GM18870 (cell line): ENCODE measurements at regions not wholly inside any gene's neighbourhood (a gene's known extent, or its start where the extent isn't known, plus 50 kb on each side); places are given as distances from the start of the nearest gene placed in this dataset.
A peak's percentile ranks its signal among the peaks of the same experiment; 100 is the strongest.

Experiments used
- ATAC-seq: cut with Tn5 transposase; IDR thresholded peaks from one replicate; pipeline ENCODE4 v1.9.1; 2021; ENCODE audit warnings: moderate library complexity; ENCODE audit not compliant: unreplicated experiment

- ATAC-seq: no peak
Observed at GRCh38 chr3:56902468-56903160, 100.9 kb upstream of the ARHGEF3 start.

GRCh38 chr3:56900801-56901200, 99.1 kb upstream of the ARHGEF3 start:
- ATAC-seq: no peak

GRCh38 chr3:56899851-56900250, 98.1 kb upstream of the ARHGEF3 start:
- ATAC-seq: no peak

GRCh38 chr3:56899078-56899477, 97.3 kb upstream of the ARHGEF3 start:
- no peak for ATAC-seq

- ATAC-seq: no peak
Observed at GRCh38 chr3:56896357-56896756, 94.6 kb upstream of the ARHGEF3 start.

- ATAC-seq: peak; percentile 58
Observed at GRCh38 chr3:56894881-56895431, 93.2 kb upstream of the ARHGEF3 start.

- ATAC-seq: no peak
Observed at GRCh38 chr3:56890448-56891091, 88.8 kb upstream of the ARHGEF3 start.

GRCh38 chr3:56889131-56889530, 87.4 kb upstream of the ARHGEF3 start:
- no peak for ATAC-seq

GRCh38 chr3:56887402-56888025, 85.8 kb upstream of the ARHGEF3 start:
- ATAC-seq: no peak

GRCh38 chr3:56886314-56886713, 84.6 kb upstream of the ARHGEF3 start:
- no peak for ATAC-seq

- no peak for ATAC-seq
Observed at GRCh38 chr3:56885879-56886278, 84.1 kb upstream of the ARHGEF3 start.

GRCh38 chr3:56885453-56885852, 83.7 kb upstream of the ARHGEF3 start:
- no peak for ATAC-seq

- ATAC-seq: no peak
Observed at GRCh38 chr3:56884387-56884786, 82.6 kb upstream of the ARHGEF3 start.

- no peak for ATAC-seq
Observed at GRCh38 chr3:56883828-56884227, 82.1 kb upstream of the ARHGEF3 start.

GRCh38 chr3:56882896-56883295, 81.1 kb upstream of the ARHGEF3 start:
- no peak for ATAC-seq

- ATAC-seq: no peak
Observed at GRCh38 chr3:56881841-56882240, 80.1 kb upstream of the ARHGEF3 start.

GRCh38 chr3:56880720-56881575, 79.2 kb upstream of the ARHGEF3 start:
- ATAC-seq: no peak

- no peak for ATAC-seq
Observed at GRCh38 chr3:56879436-56880215, 77.9 kb upstream of the ARHGEF3 start.

- no peak for ATAC-seq
Observed at GRCh38 chr3:56878074-56878473, 76.3 kb upstream of the ARHGEF3 start.

- no peak for ATAC-seq
Observed at GRCh38 chr3:56876916-56877315, 75.2 kb upstream of the ARHGEF3 start.
